Lower leg skin (tissue), 3 donors: ENCODE measurements at regions not wholly inside any gene's neighbourhood (a gene's known extent, or its start where the extent isn't known, plus 50 kb on each side); places are given as distances from the start of the nearest gene placed in this dataset.

Source experiments
- POLR2A ChIP-seq, 2 donors: fragments of 450-650 bp; IDR thresholded peaks; one replicate each; pipeline ENCODE4 v1.6.1; 2016 to 2017; ENCODE audit warnings: antibody characterized with exemption in 2 of 2, mild to moderate bottlenecking in 1 of 2, moderate library complexity in 1 of 2
- TF ChIP-seq, protein P1 (sequence below), 3 donors: fragments of 450-650 bp; IDR thresholded peaks; one replicate each; pipeline ENCODE4 v1.5.1; 2016; ENCODE audit warnings: antibody characterized with exemption in 3 of 3, mild to moderate bottlenecking in 3 of 3, moderate library complexity in 2 of 3

DNA sequence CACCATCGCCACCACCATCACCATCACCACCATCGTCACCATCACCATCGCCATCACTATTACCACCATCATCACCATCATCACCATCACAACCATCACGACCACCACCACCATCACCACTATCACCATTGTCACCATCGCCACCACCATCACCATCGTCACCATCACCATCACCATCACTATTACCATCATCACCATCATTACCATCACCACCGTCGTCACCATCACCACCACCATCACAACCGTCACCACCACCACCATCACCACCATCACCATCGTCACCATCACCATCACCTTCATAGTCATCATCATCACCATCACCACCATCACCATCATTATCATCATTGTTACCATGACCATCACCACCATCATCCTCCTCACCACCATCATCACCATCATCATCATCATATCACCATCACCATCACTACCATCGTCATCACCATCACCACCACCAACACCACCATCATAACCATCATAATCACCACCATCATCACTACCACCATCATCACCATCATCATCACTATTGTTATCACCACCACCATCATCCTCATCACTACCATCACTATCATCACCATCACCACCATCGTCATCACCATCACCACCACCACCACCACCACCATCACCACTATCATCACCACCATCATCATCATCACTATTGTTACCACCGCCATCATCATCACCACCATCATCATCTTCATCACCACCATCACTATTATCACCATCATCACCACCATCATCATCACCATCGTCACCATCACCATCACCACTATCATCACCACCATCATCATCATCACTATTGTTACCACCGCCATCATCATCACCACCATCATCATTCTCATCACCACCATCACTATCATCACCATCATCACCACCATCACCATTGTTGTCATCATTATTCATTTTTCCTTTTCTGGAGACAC is 51.5 kb upstream of the ZNF469 start:
- TF ChIP-seq, protein P1, sequence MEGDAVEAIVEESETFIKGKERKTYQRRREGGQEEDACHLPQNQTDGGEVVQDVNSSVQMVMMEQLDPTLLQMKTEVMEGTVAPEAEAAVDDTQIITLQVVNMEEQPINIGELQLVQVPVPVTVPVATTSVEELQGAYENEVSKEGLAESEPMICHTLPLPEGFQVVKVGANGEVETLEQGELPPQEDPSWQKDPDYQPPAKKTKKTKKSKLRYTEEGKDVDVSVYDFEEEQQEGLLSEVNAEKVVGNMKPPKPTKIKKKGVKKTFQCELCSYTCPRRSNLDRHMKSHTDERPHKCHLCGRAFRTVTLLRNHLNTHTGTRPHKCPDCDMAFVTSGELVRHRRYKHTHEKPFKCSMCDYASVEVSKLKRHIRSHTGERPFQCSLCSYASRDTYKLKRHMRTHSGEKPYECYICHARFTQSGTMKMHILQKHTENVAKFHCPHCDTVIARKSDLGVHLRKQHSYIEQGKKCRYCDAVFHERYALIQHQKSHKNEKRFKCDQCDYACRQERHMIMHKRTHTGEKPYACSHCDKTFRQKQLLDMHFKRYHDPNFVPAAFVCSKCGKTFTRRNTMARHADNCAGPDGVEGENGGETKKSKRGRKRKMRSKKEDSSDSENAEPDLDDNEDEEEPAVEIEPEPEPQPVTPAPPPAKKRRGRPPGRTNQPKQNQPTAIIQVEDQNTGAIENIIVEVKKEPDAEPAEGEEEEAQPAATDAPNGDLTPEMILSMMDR (IDR thresholded peaks at IDR 0.05) = peak in 1 of 3 donors; percentile 18
- no peak for TF ChIP-seq POLR2A (IDR thresholded peaks at IDR 0.05)
